ENCODE measurements at regions not wholly inside any gene's neighbourhood (a gene's known extent, or its start where the extent isn't known, plus 50 kb on each side); places are given as distances from the start of the nearest gene placed in this dataset.
"Not testable (repeated sequence)": the region's sequence is repeated elsewhere in the genome, so short reads cannot be mapped to it uniquely, and the experiment has no call there.

- no peak for DNase-seq
- Histone ChIP-seq H3K27ac (no peak overlapping the region), H3K9me3 (ENCODE audit: severe bottlenecking) (no peaks in the 10 kb centered on the region), H3K27me3 (ENCODE audit: insufficient read depth, low read depth, severe bottlenecking) (peaks cover 3% of the 10 kb centered on the region), H3K4me3 (ENCODE audit: low read depth, low read length) (no peak overlapping the region), H3K36me3 (no peaks in the 10 kb centered on the region)
- TF ChIP-seq CTCF (IDR thresholded peaks at IDR 0.05; ENCODE audit: low read depth, low read length), result no peak
These were observed 73.3 kb upstream of the ZDHHC15 start for GRCh38 chrX:75596178-75596577.

GRCh38 chrX:75593186-75593585, 70.3 kb upstream of the ZDHHC15 start:
- not testable (repeated sequence) for H3K9me3 ChIP-seq (ENCODE audit: severe bottlenecking); DNase-seq

GRCh38 chrX:75582511-75582910, 59.7 kb upstream of the ZDHHC15 start:
- no peak for DNase-seq
- no peak overlapping the region for H3K4me3 ChIP-seq (ENCODE audit: low read depth, low read length)
- no peaks in the 10 kb centered on the region for H3K9me3 ChIP-seq (ENCODE audit: severe bottlenecking)
- no peak for TF ChIP-seq CTCF (IDR thresholded peaks at IDR 0.05; ENCODE audit: low read depth, low read length)
- peaks cover 30% of the 10 kb centered on the region for H3K27me3 ChIP-seq (ENCODE audit: insufficient read depth, low read depth, severe bottlenecking)
- H3K27ac ChIP-seq, result no peak overlapping the region
- H3K36me3 ChIP-seq, result no peaks in the 10 kb centered on the region

More at GRCh38 chrX:75593186-75593585, 70.3 kb upstream of the ZDHHC15 start:
- H3K36me3 ChIP-seq; H3K27me3 ChIP-seq (ENCODE audit: insufficient read depth, low read depth, severe bottlenecking); H3K27ac ChIP-seq; H3K4me3 ChIP-seq (ENCODE audit: low read depth, low read length): not testable (repeated sequence)
